ENCODE measurements at regions not wholly inside any gene's neighbourhood (a gene's known extent, or its start where the extent isn't known, plus 50 kb on each side); places are given as distances from the start of the nearest gene placed in this dataset.

GRCh38 chr3:18761530-18761929, 336.4 kb upstream of the SATB1 start:
- TF ChIP-seq POLR2AphosphoS5 (IDR thresholded peaks at IDR 0.05; ENCODE audit: low read depth, low read length), result no peak
- no peak for TF ChIP-seq POLR2A (IDR thresholded peaks at IDR 0.05; ENCODE audit: low read depth, low read length)
- TF ChIP-seq TAF1 (IDR thresholded peaks at IDR 0.05; ENCODE audit: borderline replicate concordance, low read depth, low read length), result no peak

All from GM12892 (cell line).